HG03045 (cell line): ENCODE measurements at regions not wholly inside any gene's neighbourhood (a gene's known extent, or its start where the extent isn't known, plus 50 kb on each side); places are given as distances from the start of the nearest gene placed in this dataset.

Experiments
- ATAC-seq: cut with Tn5 transposase; IDR thresholded peaks from one replicate; pipeline ENCODE4 v1.9.1; 2021; ENCODE audit warnings: mild to moderate bottlenecking, moderate library complexity; ENCODE audit not compliant: unreplicated experiment

- ATAC-seq, result no peak
These were observed 403.1 kb upstream of the WWC1 start for GRCh38 chr5:167888393-167888792.

- ATAC-seq, result no peak
These were observed 402.2 kb upstream of the WWC1 start for GRCh38 chr5:167889276-167889675.

- no peak for ATAC-seq
These were observed 398.9 kb upstream of the WWC1 start for GRCh38 chr5:167892352-167893115.

GRCh38 chr5:167893271-167893670 lies 398.2 kb upstream of the WWC1 start:
- no peak for ATAC-seq

- ATAC-seq, result no peak
These were observed 396.6 kb upstream of the WWC1 start for GRCh38 chr5:167894631-167895472.

GRCh38 chr5:167895899-167896659 lies 395.4 kb upstream of the WWC1 start:
- no peak for ATAC-seq

GRCh38 chr5:167896814-167897213 lies 394.6 kb upstream of the WWC1 start:
- no peak for ATAC-seq

- no peak for ATAC-seq
These were observed 394.1 kb upstream of the WWC1 start for GRCh38 chr5:167897371-167897770.

- ATAC-seq, result no peak
These were observed 392.9 kb upstream of the WWC1 start for GRCh38 chr5:167898361-167899042.

- ATAC-seq, result no peak
These were observed 391.9 kb upstream of the WWC1 start for GRCh38 chr5:167899490-167900070.

GRCh38 chr5:167900340-167900935 lies 391.0 kb upstream of the WWC1 start:
- no peak for ATAC-seq

- no peak for ATAC-seq
These were observed 389.1 kb upstream of the WWC1 start for GRCh38 chr5:167902298-167902697.

GRCh38 chr5:167903243-167903642 lies 388.2 kb upstream of the WWC1 start:
- ATAC-seq, result no peak

- ATAC-seq, result no peak
These were observed 387.8 kb upstream of the WWC1 start for GRCh38 chr5:167903659-167904058.

GRCh38 chr5:167905919-167906853 lies 385.3 kb upstream of the WWC1 start:
- ATAC-seq, result no peak

GRCh38 chr5:167908606-167909005 lies 382.8 kb upstream of the WWC1 start:
- ATAC-seq, result no peak

- no peak for ATAC-seq
These were observed 378.3 kb upstream of the WWC1 start for GRCh38 chr5:167912941-167913665.

- no peak for ATAC-seq
These were observed 376.2 kb upstream of the WWC1 start for GRCh38 chr5:167915237-167915636.
